DMS53 treated with DMSO at 0.1 percent for 48 hours (cell line): ENCODE measurements at regions not wholly inside any gene's neighbourhood (a gene's known extent, or its start where the extent isn't known, plus 50 kb on each side); places are given as distances from the start of the nearest gene placed in this dataset.

Experiments used
- DNase-seq: peaks from one replicate; lab custom pipeline; 2025; ENCODE audit not compliant: unreplicated experiment; lab: John Stamatoyannopoulos, UW

DNA sequence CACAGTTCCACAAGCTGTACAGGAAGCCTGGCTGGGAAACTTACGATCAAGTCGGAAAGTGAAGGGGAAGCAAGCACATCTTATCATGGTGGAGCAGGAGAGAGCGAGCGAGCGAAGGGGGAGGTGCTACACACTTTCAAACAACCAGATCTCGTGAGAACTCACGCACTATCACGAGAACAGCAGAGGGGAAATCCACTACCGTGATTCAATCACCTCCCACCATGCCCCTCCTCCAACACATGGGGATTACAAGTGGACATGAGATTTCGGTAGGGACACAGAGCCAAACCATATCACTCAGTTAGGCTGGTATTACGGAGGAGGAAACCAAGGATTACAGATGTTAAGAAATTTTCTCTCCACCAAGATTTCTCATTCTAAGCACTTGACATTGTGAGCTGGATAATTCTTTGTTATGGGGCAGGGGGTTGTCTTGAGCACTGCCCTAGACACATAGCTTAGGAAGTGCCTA is 262.0 kb upstream of the G2E3 start:
- DNase-seq, result no peak

DNA sequence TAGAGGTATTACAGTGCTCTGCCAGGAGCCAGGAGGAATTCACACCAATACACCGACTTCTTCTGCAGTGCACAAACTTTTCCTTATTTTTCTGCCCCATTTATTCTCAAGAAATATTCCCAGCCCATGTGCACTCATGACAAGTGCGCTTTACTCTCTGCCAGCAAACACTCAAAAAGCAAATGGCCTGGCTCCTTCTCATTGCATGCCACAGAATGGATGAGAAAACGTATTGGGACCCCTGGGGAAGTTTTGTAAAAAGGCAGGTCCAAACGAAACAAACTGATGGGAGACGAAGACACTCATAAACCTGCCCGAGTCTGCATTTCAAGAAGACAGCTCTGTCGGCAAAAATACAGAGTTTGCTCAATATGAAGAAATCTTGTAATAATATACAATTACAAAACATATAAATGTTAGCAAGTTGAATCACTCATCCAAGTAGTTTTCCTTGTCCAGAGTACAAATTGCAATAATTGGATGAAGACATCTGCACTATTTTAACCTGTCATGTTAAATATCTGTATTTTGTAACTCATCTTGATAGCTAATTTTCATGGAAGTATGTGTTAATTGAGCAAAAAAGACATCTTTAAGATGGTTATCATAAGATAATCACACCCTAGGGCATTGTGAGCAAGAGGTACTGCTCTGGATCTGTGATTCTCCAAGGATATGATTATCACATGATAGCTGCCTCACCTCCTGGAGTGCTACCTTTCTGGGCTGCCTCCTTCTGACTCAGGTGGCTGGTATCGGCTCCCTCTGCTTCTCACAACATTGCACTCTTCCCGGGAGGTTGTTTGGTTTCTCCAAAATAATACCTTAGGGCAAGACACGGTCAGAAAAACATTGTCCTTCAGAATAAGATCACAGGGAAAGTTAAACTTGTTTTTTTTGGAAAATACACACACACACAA is 260.8 kb upstream of the G2E3 start:
- no peak for DNase-seq

DNA sequence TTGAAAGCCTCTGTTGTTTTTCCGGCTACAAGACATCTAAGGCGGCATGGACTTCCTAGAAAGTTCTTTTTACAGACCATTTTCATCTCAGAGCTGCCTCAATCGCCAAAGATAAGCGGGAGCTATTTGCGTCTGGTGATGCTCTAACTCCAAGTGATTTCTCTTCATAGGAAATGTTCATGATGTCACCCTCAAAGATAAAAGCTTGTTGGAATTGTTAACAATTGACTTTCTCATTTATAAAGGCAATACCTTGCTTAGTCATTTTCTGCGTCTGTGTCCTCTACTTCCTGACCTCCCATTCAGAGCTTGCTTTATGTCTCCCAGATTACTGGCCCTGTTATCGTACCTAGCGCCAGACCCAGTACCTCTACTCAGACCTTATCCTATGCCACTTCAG is 259.0 kb upstream of the G2E3 start:
- no peak for DNase-seq

DNA sequence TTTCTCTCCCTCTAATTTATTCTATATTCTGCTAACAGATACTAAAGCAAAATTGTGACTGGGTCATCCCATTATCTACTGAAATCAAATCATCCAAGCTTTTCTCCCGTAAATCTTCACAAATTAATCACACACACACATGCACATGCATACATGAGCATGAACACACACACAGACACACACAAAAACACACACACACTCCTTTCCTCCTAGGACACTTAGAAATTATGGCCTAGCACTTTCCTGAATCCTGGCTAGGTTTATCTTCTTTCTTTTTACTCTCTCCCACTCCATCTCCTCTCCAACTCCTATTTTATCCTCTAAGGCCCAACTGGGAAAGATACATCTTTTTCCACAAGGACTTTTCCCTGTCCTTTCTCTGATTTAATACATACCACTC is 255.6 kb upstream of the G2E3 start:
- DNase-seq, result no peak

DNA sequence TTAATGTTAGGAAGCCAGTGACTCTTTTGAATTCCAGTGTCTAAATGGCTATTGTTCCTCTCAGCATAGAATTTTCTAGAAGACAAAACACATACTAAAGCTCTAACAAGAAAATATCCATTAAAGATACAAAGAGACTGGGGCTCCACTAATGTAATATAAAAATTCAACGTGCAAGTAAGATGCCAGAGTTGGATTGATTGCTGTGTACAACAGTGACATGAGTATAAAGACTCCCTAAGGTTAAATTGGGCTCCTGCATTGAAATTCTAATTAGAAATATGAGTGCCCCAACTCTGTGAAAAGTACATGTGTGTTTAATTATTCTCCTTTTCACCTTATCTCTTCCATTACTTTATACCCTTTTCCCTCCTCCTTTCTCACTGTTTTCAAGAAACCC is 253.6 kb upstream of the G2E3 start:
- DNase-seq, result no peak

DNA sequence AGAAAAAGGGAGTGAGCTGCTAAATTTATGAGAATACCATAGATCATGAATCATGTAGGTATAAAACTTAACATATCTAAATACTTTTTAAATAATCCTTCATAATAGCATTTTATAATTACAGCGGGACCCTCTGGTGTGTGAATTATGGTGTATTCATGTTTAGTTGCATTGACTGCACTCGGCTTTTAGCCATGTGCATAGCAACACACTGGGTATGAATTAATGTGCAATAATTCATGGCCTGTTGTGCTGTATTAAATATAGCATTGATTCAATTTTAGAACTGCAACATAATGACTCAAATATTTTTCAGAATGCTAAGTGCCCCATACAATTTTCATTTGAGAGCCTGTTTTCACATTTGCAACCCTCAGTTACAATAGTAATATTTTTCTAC is 249.6 kb upstream of the G2E3 start:
- DNase-seq, result no peak

DNA sequence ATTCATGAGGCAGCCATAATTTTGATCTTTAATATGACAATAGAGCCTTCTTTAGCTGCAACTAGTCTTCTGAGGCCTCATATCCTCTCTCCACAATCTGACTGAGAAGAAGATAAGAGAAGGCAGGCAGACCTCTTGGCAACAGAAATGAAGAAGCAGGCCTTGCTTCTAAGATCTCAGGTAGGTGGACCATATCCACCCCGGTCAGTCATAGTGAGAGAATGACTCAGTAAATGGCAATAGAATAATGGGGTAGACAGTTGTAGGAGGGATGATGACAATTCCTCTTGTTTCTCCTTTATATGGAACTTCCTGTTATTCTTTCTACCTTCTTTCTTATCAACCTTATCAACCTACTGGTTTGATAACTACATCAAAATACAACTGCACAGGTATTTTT is 246.7 kb upstream of the G2E3 start:
- DNase-seq, result no peak

DNA sequence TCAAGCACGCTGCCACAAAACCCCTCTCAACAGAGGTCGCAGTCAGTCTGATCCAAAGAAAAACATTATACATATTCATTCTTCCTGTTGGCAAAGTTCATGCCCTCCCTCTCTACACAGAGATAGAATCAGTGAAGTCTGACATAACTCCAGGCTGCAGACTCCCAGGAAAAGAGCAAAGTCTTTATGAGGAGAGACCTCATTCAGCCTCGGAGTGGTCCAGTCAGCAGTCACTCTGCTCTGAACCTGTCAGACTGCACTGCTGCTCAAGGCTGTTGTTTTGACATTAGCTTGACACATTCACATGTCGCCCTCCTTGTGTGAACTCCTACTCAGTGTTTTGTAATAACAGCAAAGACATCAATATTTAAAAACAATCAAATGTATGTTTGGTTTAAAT is 241.2 kb upstream of the G2E3 start:
- no peak for DNase-seq

DNA sequence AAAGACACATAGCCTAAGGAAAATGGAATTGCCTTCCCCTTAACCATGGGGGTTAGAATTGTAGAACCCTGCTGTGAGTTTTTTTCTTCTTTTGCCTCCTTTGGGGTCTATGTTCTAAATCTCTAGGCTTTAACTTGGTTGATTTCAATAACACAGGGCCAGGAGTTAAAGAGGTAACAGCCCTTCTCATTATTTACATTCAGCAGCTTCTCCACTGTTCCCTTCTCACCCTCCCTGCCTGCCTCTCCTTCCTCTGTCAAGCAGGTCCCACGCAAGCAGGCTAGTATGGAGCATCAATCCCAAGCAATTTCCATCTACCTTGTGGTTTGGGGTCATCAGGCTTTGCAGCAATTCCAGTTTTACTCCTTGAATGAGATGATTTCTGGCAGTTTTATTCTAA is 236.1 kb upstream of the G2E3 start:
- no peak for DNase-seq

DNA sequence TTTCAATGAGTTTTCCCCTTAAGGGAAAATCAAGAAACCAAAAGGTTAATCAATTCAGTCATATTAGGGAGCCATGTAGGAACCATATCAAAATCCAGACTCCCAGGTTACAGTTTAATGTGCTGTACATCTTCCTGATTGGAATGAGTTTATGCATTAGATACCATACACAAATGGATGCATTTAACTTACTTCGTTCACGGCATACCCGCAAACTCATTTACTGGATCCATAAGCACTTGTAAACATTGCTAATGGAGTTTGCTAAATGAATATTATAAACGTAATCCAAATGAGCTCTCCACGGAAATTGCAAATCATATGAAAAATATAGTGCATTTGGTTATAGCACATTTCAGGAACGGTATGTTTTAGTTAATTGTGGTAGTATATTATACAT is 228.9 kb upstream of the G2E3 start:
- no peak for DNase-seq

DNA sequence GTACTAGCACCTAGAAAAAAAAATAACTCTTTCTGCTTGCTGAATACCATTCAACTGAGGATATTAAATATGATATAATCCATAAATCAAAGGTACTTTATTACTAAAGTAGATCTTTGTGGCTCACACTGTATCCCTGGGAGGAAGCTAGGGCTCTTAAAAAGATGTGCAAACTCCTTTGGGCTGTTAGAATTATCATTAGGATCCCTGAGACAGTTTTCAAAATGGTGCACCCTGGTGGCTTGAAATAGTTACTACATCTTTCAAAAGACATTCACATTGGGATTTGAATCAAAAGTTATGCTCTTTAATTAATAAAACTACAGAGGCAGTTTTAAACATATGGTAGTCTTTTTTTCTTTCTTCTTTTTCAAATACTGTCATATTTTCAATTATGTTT is 228.5 kb upstream of the G2E3 start:
- no peak for DNase-seq

DNA sequence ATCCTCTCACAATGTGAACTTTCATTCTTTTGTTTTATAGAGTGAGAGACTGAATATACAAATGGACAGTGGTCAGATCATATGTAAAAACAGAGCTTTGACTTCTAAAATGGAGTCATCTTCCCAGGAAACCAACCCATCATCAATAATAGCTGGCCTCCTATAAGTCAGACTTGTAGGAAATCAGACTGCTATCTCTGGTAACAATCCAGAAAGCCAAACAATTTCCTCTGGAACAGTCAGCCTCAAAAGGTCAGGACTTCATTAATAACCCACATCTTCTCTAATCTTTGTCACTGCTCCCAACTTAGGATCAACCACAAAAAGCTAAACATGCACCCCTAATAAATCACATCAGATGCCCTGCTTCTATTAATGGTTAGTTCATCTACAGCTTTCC is 227.9 kb upstream of the G2E3 start:
- DNase-seq, result no peak

DNA sequence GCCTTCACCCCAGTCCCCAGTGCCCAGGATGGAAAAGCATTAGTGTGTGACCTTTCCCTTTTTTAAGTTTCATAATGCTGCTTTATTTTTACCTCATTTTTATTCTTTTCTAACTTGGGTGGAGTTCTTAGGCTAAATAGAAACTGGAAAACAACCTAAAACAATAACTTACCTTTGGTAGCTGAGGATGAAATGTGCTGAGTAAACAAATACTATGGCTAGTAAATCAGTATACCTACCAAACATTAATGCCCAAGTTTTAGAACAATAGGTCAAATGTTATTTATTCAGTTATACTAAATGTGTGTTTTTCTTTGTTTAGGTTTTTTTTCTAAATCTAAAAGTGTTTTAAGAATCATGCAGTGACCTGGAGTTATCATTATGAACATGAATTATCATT is 226.6 kb upstream of the G2E3 start:
- DNase-seq, result no peak

DNA sequence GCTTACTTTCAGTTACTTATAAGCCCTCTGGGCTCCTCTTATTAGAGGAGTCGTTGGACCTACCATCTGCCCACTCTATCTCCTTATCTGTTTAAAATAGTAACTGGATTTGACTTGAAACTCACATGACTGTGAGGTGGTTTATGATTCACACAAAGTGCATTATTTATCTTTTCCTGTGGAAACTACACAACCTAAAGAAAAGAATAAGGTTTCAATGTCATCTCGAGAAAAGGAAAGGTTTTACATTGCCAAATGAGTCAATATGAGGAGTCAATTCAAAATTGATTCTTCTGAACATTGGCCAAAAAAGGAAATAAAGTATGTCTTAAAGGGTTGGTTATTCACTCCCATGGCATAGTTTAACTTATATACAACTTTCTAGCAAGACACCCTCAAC is 225.0 kb upstream of the G2E3 start:
- DNase-seq, result no peak

DNA sequence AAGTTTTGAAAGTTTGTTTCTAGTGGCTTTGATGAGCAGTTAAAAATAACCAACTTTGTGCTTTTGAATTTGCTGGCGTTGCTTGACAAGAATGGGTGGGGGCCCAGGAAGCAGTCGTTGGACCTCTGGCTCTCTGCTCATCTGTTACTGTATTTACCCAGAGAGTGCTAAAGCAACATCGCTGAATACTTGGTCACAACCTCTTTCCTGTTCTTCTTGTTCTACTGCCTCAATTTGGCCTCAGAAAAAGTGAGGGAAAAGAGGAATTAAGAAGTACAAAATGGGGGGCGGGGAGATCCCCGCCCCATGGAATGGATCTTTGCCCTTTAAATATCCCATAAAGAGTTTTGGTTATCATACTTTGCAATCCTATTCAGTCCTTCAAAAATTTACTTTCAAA is 221.5 kb upstream of the G2E3 start:
- no peak for DNase-seq

DNA sequence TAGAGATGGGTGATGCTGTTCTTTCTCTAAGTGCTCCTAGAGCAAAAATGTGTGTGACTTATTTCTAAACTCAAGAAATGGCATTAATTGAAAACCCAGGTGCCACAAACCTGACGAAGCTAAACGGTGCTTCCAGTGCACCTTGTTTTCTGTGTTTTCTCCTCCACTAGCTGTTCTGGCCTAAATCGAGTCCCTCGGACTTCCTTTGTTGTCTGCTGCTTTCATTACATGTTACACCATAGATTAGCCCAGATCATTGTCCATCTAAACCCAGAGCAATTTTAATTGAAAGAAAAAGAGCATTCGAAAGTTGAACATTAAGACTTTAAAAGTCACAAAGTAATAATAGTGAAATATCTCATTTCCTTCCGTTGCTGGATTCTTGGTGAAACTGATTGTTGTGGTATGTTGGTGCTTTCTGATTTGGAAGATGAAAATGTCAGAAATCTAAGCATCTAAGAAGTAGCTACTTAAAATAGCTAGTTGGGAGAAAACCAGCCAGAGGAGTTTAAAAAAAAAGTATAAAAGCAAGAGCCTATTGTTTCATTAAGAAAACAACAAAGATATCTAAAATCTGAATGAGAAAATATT is 219.6 kb upstream of the G2E3 start:
- no peak for DNase-seq

DNA sequence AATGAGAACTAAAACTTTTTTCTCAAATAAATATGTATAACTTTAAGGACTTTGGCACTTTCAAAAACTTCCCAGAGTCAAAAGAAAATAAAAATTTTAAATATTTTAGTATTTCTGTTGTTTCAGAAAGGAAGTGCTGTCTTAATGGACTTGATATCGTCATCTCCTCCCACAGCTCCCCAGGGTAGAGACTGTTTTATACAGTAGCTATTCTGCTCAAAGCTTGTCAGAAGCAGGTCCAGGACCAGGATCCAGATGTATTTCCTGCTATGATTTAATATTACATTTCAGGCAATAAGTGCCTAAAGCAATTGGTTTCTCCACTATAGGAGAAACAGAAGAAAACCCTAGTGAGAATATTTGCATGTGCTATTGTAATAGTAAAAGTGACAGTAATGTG is 218.5 kb upstream of the G2E3 start:
- no peak for DNase-seq

DNA sequence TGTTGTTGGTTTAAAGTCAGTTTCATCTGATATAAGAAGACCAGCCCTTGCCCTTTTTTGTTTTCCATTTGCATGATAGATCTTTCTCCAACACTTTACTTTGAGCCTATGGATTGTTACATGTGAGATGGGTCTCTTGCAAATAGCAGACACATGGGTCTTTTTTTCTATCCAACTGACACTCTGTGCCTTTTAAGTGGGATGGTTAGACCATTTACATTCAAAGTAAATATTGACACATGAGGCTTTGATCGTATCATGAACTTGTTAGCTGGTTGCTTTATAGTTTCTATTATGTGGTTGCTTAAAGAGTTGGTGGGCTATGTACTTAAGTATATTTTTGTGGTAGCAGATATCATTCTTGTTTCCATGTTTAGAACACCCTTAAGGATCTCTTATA is 213.4 kb upstream of the G2E3 start:
- peak; percentile 44 for DNase-seq

DNA sequence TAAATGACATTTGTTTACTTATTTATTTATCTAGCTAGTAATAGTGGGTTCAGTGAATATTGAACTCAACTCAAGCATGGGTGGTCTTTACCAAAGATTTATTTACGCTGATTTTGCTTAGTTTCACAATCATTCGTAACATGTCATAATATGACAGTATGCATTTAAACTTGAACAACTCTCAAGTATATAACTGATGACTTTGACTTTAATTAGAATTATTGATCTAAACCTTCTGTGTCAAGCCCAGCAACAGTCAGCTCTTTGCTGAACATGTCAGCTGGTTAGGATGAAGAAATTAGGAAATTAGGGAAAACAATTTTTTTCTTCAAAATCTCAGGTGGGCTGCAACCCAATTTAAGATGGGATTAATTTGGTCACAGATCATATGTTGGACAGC is 210.5 kb upstream of the G2E3 start:
- no peak for DNase-seq

DNA sequence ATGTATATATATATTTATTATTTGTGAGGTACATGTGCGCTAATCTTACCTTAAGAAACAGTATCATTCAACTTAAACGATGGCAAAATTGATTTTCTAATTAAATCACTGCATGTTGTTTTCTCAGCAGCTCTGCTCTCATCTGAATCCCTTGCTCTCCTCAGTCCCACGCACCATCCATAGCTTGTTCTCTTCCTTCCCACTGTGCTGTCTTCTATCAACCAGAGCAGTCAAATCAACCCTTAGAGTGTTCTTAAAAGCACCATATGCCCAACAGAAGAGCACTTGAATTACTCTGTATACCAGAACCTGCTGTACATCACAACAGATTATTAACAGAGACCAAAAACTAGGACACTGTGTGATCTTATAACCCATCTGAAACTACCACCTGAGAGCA is 209.4 kb upstream of the G2E3 start:
- DNase-seq, result no peak

DNA sequence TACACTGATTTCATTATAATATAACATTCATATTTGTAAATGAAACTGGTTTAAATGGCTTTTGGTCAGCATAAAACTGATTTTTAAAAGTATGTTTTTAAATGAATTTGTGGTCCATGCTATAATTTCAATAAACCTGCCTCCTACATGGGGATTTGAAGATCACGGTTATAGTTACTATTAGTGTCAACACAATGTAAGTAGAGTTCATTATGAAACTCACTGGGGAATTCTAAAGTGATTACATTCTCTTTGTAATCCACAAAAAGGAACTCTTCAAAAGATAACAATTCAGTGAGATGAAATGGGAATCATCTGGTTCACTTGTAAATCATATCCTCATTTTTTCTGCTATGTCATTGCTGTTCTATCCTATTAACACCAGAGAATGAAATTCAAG is 204.5 kb upstream of the G2E3 start:
- no peak for DNase-seq

DNA sequence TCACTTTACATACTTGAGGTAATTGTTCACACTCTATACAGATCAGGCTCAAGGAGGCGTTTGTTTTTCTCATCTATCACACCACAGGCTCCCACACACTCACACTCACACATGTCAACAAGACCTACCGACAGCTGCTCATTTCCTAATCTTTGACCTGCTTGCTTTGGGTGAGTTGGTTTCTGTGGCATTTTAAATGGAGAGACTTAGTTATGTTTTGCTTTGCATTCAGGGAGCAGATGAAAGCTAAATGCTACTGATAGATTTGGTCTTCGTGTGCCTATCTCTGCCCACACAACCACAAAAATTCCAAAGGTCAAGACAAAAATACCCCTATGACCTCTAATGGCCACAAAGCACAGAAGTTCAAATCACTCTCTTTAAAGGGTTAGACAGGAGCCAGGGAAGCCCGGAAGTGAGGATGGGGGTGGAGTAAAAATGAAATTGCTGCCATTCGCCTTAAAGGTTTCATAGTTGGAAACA is 203.5 kb upstream of the G2E3 start:
- DNase-seq, result no peak
